ENCODE measurements at regions not wholly inside any gene's neighbourhood (a gene's known extent, or its start where the extent isn't known, plus 50 kb on each side); places are given as distances from the start of the nearest gene placed in this dataset.

DNA sequence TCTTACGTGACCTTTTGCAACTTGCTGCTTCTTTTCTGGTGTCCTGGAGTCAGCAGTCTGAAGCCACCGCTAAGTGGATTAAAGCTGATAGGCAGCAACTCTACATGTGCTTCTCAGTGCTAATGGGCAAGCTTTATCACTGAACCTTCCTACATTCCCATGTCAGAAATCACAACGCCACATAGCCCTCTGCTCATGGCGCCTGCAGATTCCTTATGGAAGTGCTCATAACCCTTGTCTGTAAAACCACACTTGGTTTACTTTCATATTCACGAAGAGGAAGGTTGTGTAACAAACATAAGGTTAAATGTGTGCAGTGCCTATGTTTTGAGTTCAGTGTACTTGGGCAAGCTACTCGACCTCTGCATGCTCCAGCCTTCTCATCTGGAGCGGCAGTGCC lies 319.8 kb downstream of the FBXO15 start:
- H3K9ac ChIP-seq (ENCODE audit: low read length) = no peak overlapping the region
- no peak overlapping the region for H2AFZ ChIP-seq (ENCODE audit: low read depth, low read length, poor library complexity, severe bottlenecking)
- CTCF ChIA-PET = no interaction called here
- H3K27ac ChIP-seq (ENCODE audit: low read depth, low read length) = no peak overlapping the region
- no peak for ATAC-seq
- H3K9me3 ChIP-seq (ENCODE audit: control insufficient read depth in 1 of 2, insufficient read depth in 1 of 2, low read depth in 1 of 2, low read length in 2 of 2) = peaks cover 0 to 6% of the 10 kb centered on the region in 2 experiments; a peak in 2 of 4 replicates
- intact Hi-C loops (cut with micrococcal nuclease) = no loop called here
- no peak for TF ChIP-seq EZH2 (IDR thresholded peaks at IDR 0.05)
- no peak for TF ChIP-seq CEBPB (IDR thresholded peaks at IDR 0.05; ENCODE audit: low read depth)
- TF ChIP-seq ZNF274 (IDR thresholded peaks at IDR 0.05; ENCODE audit: low read depth, low read length) = no peak
- TF ChIP-seq EZH2phosphoT487 (IDR thresholded peaks at IDR 0.05; ENCODE audit: borderline replicate concordance) = no peak
- TF ChIP-seq RAD21 (IDR thresholded peaks at IDR 0.05; ENCODE audit: low read depth) = no peak
- TF ChIP-seq, protein P1, sequence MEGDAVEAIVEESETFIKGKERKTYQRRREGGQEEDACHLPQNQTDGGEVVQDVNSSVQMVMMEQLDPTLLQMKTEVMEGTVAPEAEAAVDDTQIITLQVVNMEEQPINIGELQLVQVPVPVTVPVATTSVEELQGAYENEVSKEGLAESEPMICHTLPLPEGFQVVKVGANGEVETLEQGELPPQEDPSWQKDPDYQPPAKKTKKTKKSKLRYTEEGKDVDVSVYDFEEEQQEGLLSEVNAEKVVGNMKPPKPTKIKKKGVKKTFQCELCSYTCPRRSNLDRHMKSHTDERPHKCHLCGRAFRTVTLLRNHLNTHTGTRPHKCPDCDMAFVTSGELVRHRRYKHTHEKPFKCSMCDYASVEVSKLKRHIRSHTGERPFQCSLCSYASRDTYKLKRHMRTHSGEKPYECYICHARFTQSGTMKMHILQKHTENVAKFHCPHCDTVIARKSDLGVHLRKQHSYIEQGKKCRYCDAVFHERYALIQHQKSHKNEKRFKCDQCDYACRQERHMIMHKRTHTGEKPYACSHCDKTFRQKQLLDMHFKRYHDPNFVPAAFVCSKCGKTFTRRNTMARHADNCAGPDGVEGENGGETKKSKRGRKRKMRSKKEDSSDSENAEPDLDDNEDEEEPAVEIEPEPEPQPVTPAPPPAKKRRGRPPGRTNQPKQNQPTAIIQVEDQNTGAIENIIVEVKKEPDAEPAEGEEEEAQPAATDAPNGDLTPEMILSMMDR (IDR thresholded peaks at IDR 0.05 in 2 of 3, conservative IDR thresholded peaks at IDR 0.05 in 1 of 3; ENCODE audit: borderline replicate concordance in 1 of 3, insufficient read depth in 1 of 3, low read depth in 2 of 3, low read length in 2 of 3) = no peak
- TF ChIP-seq CBX3 (IDR thresholded peaks at IDR 0.05; ENCODE audit: low read depth) = no peak
- TF ChIP-seq TCF7L2 (IDR thresholded peaks at IDR 0.05; ENCODE audit: borderline replicate concordance, extremely low read depth, insufficient read depth, insufficient read length) = no peak
- TF ChIP-seq YY1 (IDR thresholded peaks at IDR 0.05; ENCODE audit: extremely low read depth, insufficient replicate concordance, low read depth, low read length) = no peak
- TF ChIP-seq ELF1 (IDR thresholded peaks at IDR 0.05; ENCODE audit: borderline replicate concordance, low read depth) = no peak
- no peak for TF ChIP-seq SRF (IDR thresholded peaks at IDR 0.05; ENCODE audit: low read depth)
- no peak for TF ChIP-seq SIN3A (IDR thresholded peaks at IDR 0.05; ENCODE audit: low read depth)
- TF ChIP-seq, protein P2, sequence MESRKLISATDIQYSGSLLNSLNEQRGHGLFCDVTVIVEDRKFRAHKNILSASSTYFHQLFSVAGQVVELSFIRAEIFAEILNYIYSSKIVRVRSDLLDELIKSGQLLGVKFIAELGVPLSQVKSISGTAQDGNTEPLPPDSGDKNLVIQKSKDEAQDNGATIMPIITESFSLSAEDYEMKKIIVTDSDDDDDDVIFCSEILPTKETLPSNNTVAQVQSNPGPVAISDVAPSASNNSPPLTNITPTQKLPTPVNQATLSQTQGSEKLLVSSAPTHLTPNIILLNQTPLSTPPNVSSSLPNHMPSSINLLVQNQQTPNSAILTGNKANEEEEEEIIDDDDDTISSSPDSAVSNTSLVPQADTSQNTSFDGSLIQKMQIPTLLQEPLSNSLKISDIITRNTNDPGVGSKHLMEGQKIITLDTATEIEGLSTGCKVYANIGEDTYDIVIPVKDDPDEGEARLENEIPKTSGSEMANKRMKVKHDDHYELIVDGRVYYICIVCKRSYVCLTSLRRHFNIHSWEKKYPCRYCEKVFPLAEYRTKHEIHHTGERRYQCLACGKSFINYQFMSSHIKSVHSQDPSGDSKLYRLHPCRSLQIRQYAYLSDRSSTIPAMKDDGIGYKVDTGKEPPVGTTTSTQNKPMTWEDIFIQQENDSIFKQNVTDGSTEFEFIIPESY (IDR thresholded peaks at IDR 0.05; ENCODE audit: extremely low read depth, insufficient replicate concordance, low read length) = no peak
- TF ChIP-seq ZFX (IDR thresholded peaks at IDR 0.05) = no peak
- H3K36me3 ChIP-seq (ENCODE audit: control insufficient read depth in 1 of 2, insufficient read depth in 2 of 2, low read length in 2 of 2) = no peaks in the 10 kb centered on the region
- no peak overlapping the region for H3K4me3 ChIP-seq (replicated peaks in 1 of 2; ENCODE audit: low read depth in 1 of 2, low read length in 2 of 2)
- POLR2A ChIA-PET = no interaction called here
- no peaks in the 10 kb centered on the region for H3K27me3 ChIP-seq (ENCODE audit: insufficient read depth, low read length)
- no peaks in the 10 kb centered on the region for H3K9me2 ChIP-seq (ENCODE audit: insufficient read depth)
- H4K20me1 ChIP-seq (ENCODE audit: insufficient read depth) = no peaks in the 10 kb centered on the region; the same call in 1 of the 2 replicates
- RAD21 ChIA-PET (ENCODE audit: low non-redundant PET in 1 of 2, low total read pairs in 2 of 2, uncharacterized antibody in 2 of 2, unreplicated experiment in 2 of 2) = no interaction called here
- no TSS peak for BruUV-seq (replicated peaks)
- H3K4me1 ChIP-seq (ENCODE audit: control insufficient read depth in 1 of 2, insufficient read depth in 2 of 2, low read length in 2 of 2) = no peaks in the 10 kb centered on the region
- H3K4me2 ChIP-seq (ENCODE audit: low read length) = no peak overlapping the region
- no peak for DNase-seq (ENCODE audit: low read depth, low spot score)
- no peaks in the 10 kb centered on the region for H3K79me2 ChIP-seq (ENCODE audit: insufficient read depth, low read length)
